Ovary (tissue), 3 donors: ENCODE measurements at regions not wholly inside any gene's neighbourhood (a gene's known extent, or its start where the extent isn't known, plus 50 kb on each side); places are given as distances from the start of the nearest gene placed in this dataset.

Experiments
- POLR2A ChIP-seq: fragments of 450-650 bp; IDR thresholded peaks from one replicate; pipeline ENCODE4 v1.6.1; 2017; ENCODE audit warnings: antibody characterized with exemption, mild to moderate bottlenecking, moderate library complexity
- TF ChIP-seq, protein P1 (sequence below), 3 donors: fragments of 450-650 bp in 2 of 3; fragments of 200-600 bp in 1 of 3; IDR thresholded peaks; one replicate each; pipeline versions ENCODE4 v1.5.1 to v1.8.0; 2016 to 2022; ENCODE audit warnings: antibody characterized with exemption in 3 of 3, mild to moderate bottlenecking in 1 of 3
- donor health status: DM: no; HTN: no; CAD: no.

DNA sequence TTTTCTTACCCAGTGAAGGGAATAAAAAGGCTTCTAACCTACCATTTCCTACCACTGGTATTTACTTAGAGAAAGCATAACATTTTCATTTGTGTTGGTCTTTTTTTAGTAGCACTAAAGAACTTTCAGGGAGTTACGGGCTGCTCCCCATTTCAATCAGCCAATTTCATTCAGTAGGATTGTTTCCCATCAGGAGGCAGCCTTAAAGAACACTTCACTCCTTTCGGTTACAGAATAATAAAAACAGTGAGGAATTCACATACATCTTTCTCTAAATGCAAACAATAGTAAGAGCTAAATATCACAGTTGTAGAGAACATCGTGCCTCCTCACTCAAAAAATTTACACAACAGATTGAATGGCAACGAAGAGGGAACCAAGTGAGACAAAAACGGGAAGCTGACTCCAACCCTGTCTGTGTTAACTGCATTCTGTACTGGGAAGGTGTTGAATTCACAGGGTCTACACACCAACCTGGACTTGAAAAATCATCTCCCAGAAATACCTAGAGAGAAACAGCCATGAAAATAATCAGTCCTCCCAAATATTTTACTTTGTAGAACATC lies 55.5 kb upstream of the ABLIM1 start:
- TF ChIP-seq, protein P1, sequence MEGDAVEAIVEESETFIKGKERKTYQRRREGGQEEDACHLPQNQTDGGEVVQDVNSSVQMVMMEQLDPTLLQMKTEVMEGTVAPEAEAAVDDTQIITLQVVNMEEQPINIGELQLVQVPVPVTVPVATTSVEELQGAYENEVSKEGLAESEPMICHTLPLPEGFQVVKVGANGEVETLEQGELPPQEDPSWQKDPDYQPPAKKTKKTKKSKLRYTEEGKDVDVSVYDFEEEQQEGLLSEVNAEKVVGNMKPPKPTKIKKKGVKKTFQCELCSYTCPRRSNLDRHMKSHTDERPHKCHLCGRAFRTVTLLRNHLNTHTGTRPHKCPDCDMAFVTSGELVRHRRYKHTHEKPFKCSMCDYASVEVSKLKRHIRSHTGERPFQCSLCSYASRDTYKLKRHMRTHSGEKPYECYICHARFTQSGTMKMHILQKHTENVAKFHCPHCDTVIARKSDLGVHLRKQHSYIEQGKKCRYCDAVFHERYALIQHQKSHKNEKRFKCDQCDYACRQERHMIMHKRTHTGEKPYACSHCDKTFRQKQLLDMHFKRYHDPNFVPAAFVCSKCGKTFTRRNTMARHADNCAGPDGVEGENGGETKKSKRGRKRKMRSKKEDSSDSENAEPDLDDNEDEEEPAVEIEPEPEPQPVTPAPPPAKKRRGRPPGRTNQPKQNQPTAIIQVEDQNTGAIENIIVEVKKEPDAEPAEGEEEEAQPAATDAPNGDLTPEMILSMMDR (IDR thresholded peaks at IDR 0.05) = no peak
- TF ChIP-seq POLR2A = no peak
